Right ventricle myocardium inferior (tissue), 1 donor: ENCODE measurements at regions not wholly inside any gene's neighbourhood (a gene's known extent, or its start where the extent isn't known, plus 50 kb on each side); places are given as distances from the start of the nearest gene placed in this dataset.
A peak's percentile ranks its signal among the peaks of the same experiment; 100 is the strongest.

Experiments used
- ATAC-seq: fragments of 200-7000 bp; cut with Tn5 transposase; one replicate; pipeline ENCODE4 v1.9.1; 2020; ENCODE audit warnings: mild to moderate bottlenecking, moderate library complexity
- DNase-seq: peaks from one replicate; pipeline ENCODE4 v3.0.0; 2021; ENCODE audit errors: missing footprints
- intact Hi-C: fragments of 100-400 bp; cut with DNase I; formaldehyde crosslinking; loops from one replicate; pipeline ENCODE4 v1.11.0; 2022
- microRNA-seq: library from miRNA; unstranded; fragments of <30 nt; microRNA quantifications from one replicate; pipeline ENCODE4 v1.2.0, GENCODE V29; 2020
- donor health status: DM: no; HTN: yes; CAD: no; lungs with severe emphysema.

DNA sequence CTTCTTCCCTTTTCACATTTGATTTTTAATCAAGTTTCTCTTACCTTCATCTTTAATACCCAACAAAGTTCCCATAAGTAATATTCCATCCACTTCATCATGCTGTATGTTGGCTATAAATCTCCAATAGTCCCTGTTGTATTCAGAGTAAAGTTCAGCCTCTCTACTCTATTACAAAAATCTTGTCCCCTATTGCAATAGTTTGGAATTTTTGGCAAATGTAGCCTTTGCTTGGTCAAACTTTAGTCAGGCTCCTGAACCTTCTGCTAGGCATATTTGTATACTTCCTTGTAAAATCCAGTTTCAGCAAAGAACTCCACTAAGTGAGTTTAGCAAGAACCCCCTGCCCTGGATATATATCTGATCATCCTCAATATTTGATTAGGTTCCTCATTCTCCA is 54.0 kb upstream of the PACRGL start:
- no peak for DNase-seq
- intact Hi-C loops = no loop called here
- ATAC-seq = no peak

Small RNA genes in the stretch of these regions (microRNA-seq; reads per million reads assigned to microRNA genes)
- gene MIR218-1 = 20.2 reads per million, percentile 32 among the genes with 10 or more reads in this experiment
